ENCODE measurements at regions not wholly inside any gene's neighbourhood (a gene's known extent, or its start where the extent isn't known, plus 50 kb on each side); places are given as distances from the start of the nearest gene placed in this dataset.

- no peak for DNase-seq
Observed at GRCh38 chr22:48199667-48200066, 1437.2 kb downstream of the TBC1D22A start.

- DNase-seq: no peak
Observed at GRCh38 chr22:48198489-48199459, 1436.3 kb downstream of the TBC1D22A start.

GRCh38 chr22:48197189-48197690, 1434.8 kb downstream of the TBC1D22A start:
- no peak for DNase-seq

- no peak for DNase-seq
Observed at GRCh38 chr22:48192920-48193319, 1430.5 kb downstream of the TBC1D22A start.

- DNase-seq: no peak
Observed at GRCh38 chr22:48192071-48192470, 1429.6 kb downstream of the TBC1D22A start.

GRCh38 chr22:48188231-48188721, 1425.8 kb downstream of the TBC1D22A start:
- no peak for DNase-seq

- DNase-seq: no peak
Observed at GRCh38 chr22:48187356-48187755, 1424.9 kb downstream of the TBC1D22A start.

- no peak for DNase-seq
Observed at GRCh38 chr22:48186146-48186790, 1423.8 kb downstream of the TBC1D22A start.

- no peak for DNase-seq
Observed at GRCh38 chr22:48185071-48186055, 1422.9 kb downstream of the TBC1D22A start.

GRCh38 chr22:48182846-48183805, 1420.7 kb downstream of the TBC1D22A start:
- DNase-seq: no peak

GRCh38 chr22:48182031-48182430, 1419.6 kb downstream of the TBC1D22A start:
- DNase-seq: no peak

- DNase-seq: no peak
Observed at GRCh38 chr22:48181263-48181955, 1419.0 kb downstream of the TBC1D22A start.

GRCh38 chr22:48180631-48181030, 1418.2 kb downstream of the TBC1D22A start:
- DNase-seq: no peak

- no peak for DNase-seq
Observed at GRCh38 chr22:48179571-48180546, 1417.4 kb downstream of the TBC1D22A start.

GRCh38 chr22:48178536-48178935, 1416.1 kb downstream of the TBC1D22A start:
- DNase-seq: no peak

- no peak for DNase-seq
Observed at GRCh38 chr22:48177631-48178030, 1415.2 kb downstream of the TBC1D22A start.

- no peak for DNase-seq
Observed at GRCh38 chr22:48175721-48176120, 1413.3 kb downstream of the TBC1D22A start.

GRCh38 chr22:48173773-48174160, 1411.3 kb downstream of the TBC1D22A start:
- DNase-seq: no peak

- no peak for DNase-seq
Observed at GRCh38 chr22:48173061-48173772, 1410.8 kb downstream of the TBC1D22A start.

Data from activated CD4-positive, alpha-beta T cell treated with anti-CD3 and anti-CD28 coated beads for 1 hour (primary cell).